Activated CD8-positive, alpha-beta memory T cell treated with anti-CD3 and anti-CD28 coated beads for 36 hours (primary cell): ENCODE measurements at regions not wholly inside any gene's neighbourhood (a gene's known extent, or its start where the extent isn't known, plus 50 kb on each side); places are given as distances from the start of the nearest gene placed in this dataset.

Source experiments
- CTCF ChIA-PET: fragments of 350-600 bp; sonication (Branson Sonifier 250); formaldehyde crosslinking; loops from one replicate; lab custom pipeline; 2021; ENCODE audit warnings: antibody characterized with exemption; lab: Charles Lee
- POLR2A ChIA-PET: fragments of 350-600 bp; sonication (Branson Sonifier 250); formaldehyde crosslinking; loops from one replicate; lab custom pipeline; 2021; ENCODE audit warnings: antibody characterized with exemption; lab: Charles Lee

GRCh38 chr1:228977307-228977706 lies 242.0 kb downstream of the RHOU start:
- ChIA-PET POLR2A (no interaction called here), CTCF (no interaction called here)

- POLR2A ChIA-PET: no interaction called here
- CTCF ChIA-PET: no interaction called here
Measured at GRCh38 chr1:228977741-228978140, 242.5 kb downstream of the RHOU start.

GRCh38 chr1:228978484-228979324 lies 243.4 kb downstream of the RHOU start:
- CTCF ChIA-PET: no interaction called here
- POLR2A ChIA-PET: no interaction called here

- ChIA-PET POLR2A (no interaction called here), CTCF (no interaction called here)
Measured at GRCh38 chr1:228979325-228979699, 244.0 kb downstream of the RHOU start.

- POLR2A ChIA-PET: no interaction called here
- CTCF ChIA-PET: no interaction called here
Measured at GRCh38 chr1:228979774-228980173, 244.5 kb downstream of the RHOU start.

- ChIA-PET CTCF (no interaction called here), POLR2A (no interaction called here)
Measured at GRCh38 chr1:228980232-228980937, 245.1 kb downstream of the RHOU start.

GRCh38 chr1:228982637-228983036 lies 247.4 kb downstream of the RHOU start:
- ChIA-PET POLR2A (no interaction called here), CTCF (no interaction called here)

GRCh38 chr1:228983231-228983660 lies 248.0 kb downstream of the RHOU start:
- POLR2A ChIA-PET: no interaction called here
- CTCF ChIA-PET: interaction anchor here (0.8 kb wide), 1 partner anchor 248 kb away, joined by 4 read pairs; the partner anchor contains the start of gene RHOU

GRCh38 chr1:228983661-228984060 lies 248.4 kb downstream of the RHOU start:
- POLR2A ChIA-PET: no interaction called here
- CTCF ChIA-PET: interaction anchor here (0.8 kb wide), 1 partner anchor 249 kb away, joined by 4 read pairs; the partner anchor contains the start of gene RHOU

- POLR2A ChIA-PET: no interaction called here
- CTCF ChIA-PET: interaction anchor here (0.8 kb wide), 1 partner anchor 249 kb away, joined by 4 read pairs; the partner anchor contains the start of gene RHOU
Measured at GRCh38 chr1:228984107-228984506, 248.8 kb downstream of the RHOU start.

GRCh38 chr1:228984646-228985631 lies 249.7 kb downstream of the RHOU start:
- ChIA-PET CTCF (no interaction called here), POLR2A (no interaction called here)

- CTCF ChIA-PET: no interaction called here
- POLR2A ChIA-PET: no interaction called here
Measured at GRCh38 chr1:228985661-228986060, 250.4 kb downstream of the RHOU start.

GRCh38 chr1:228986093-228986904 lies 251.0 kb downstream of the RHOU start:
- CTCF ChIA-PET: no interaction called here

GRCh38 chr1:228987286-228987685 lies 252.0 kb downstream of the RHOU start:
- CTCF ChIA-PET: interaction anchor here (0.6 kb wide), 1 partner anchor 324 kb away, joined by 3 read pairs; no protein-coding TSS in a partner anchor

More at GRCh38 chr1:228986093-228986904, 251.0 kb downstream of the RHOU start:
- POLR2A ChIA-PET: no interaction called here

GRCh38 chr1:228987736-228988506 lies 252.6 kb downstream of the RHOU start:
- POLR2A ChIA-PET: no interaction called here
- CTCF ChIA-PET: interaction anchor here (0.6 kb wide), 1 partner anchor 325 kb away, joined by 3 read pairs; no protein-coding TSS in a partner anchor

More at GRCh38 chr1:228987286-228987685, 252.0 kb downstream of the RHOU start:
- POLR2A ChIA-PET: no interaction called here

GRCh38 chr1:228988664-228989063 lies 253.4 kb downstream of the RHOU start:
- CTCF ChIA-PET: no interaction called here
- POLR2A ChIA-PET: no interaction called here

GRCh38 chr1:228989176-228989575 lies 253.9 kb downstream of the RHOU start:
- POLR2A ChIA-PET: no interaction called here
- CTCF ChIA-PET: no interaction called here

GRCh38 chr1:228989676-228989991 lies 254.4 kb downstream of the RHOU start:
- ChIA-PET CTCF (no interaction called here), POLR2A (interaction anchor here (0.6 kb wide), 1 partner anchor 117 kb away, joined by 3 read pairs; no protein-coding TSS in a partner anchor)
